ENCODE measurements at regions not wholly inside any gene's neighbourhood (a gene's known extent, or its start where the extent isn't known, plus 50 kb on each side); places are given as distances from the start of the nearest gene placed in this dataset.

DNA sequence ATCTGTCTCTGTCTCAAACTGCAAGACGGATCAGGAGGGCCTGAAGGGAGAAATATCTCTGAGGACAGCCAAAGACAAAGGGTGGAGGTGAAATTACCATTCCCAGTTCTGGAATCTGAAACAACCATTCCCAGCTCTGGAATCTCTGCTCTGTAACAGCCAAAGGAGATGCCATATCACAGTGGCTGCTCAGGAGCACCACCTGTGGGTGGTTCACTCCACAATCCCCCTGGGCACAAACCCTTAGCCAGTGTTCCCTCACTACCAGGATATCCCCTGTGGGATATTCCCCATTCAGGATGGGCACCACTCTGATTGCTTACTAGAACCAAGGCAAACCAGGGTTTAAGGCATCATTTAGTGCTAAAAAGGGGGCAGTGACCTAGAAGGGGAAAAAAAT, 199.0 kb downstream of the HTR7 start:
- DNase-seq (ENCODE audit: low spot score): no peak
- TF ChIP-seq, protein P1, sequence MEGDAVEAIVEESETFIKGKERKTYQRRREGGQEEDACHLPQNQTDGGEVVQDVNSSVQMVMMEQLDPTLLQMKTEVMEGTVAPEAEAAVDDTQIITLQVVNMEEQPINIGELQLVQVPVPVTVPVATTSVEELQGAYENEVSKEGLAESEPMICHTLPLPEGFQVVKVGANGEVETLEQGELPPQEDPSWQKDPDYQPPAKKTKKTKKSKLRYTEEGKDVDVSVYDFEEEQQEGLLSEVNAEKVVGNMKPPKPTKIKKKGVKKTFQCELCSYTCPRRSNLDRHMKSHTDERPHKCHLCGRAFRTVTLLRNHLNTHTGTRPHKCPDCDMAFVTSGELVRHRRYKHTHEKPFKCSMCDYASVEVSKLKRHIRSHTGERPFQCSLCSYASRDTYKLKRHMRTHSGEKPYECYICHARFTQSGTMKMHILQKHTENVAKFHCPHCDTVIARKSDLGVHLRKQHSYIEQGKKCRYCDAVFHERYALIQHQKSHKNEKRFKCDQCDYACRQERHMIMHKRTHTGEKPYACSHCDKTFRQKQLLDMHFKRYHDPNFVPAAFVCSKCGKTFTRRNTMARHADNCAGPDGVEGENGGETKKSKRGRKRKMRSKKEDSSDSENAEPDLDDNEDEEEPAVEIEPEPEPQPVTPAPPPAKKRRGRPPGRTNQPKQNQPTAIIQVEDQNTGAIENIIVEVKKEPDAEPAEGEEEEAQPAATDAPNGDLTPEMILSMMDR (IDR thresholded peaks at IDR 0.05; ENCODE audit: extremely low read depth, insufficient read depth, missing control alignments): no peak
- in situ Hi-C loops (cut with MboI; ENCODE audit: low pct_unique_long_range_greater_than_20kb, low sequenced_read_pairs, unreplicated experiment): no loop called here

DNA sequence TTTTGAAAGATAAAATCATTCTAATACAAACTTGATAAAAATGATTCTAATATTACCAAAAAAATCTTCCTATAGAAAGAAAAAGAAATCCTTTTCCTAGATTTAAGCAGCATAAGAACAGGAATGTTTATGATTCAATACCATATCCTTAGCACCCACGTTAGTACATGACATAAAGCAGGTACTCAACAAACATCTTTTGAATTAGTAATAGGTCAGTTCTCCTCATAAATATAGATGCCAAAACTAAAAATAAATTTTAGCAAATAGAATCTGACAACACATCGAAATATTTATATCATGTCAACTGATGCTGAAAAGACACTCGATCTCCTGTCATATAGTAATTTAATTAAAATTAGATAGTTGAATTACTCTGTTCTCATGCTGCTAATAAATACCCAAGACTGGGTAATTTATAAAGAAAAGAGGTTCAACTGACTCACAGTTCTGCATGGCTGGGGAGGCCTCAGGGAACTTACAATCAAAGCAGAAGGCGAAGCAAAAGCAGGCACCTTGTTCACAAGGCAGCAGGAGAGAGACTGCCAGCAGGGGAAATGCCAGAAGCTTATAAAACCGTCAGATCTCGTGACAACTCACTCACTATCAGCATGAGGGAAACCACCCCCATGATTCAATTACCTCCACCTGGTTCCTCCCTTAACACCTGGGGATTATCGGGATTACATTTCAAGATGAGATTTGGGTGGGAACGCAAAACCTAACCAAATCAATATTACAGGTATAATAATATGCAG, 191.8 kb downstream of the HTR7 start:
- in situ Hi-C loops (cut with MboI; ENCODE audit: low pct_unique_long_range_greater_than_20kb, low sequenced_read_pairs, unreplicated experiment): no loop called here
- no peak for DNase-seq (ENCODE audit: low spot score)
- TF ChIP-seq, protein P1 (IDR thresholded peaks at IDR 0.05; ENCODE audit: extremely low read depth, insufficient read depth, missing control alignments): no peak

DNA sequence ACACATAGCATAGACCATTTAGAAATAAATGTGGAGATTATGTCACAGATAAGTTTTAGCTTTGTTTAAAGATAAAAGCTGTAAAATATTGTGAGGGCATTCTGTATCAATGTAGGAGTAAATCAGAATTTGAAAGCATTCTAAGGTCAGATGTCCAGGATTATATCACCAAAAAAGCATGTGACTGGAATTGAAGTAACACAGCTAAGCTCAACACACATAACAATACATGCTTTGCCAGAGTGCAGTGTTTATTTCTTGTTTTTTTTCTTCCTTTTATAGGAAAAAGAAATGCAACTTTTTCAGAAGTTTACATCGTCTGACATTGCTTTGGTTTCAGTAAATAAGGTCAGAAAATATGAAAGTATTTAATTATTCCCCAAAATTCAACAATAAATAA, 183.4 kb downstream of the HTR7 start:
- in situ Hi-C loops (cut with MboI; ENCODE audit: low pct_unique_long_range_greater_than_20kb, low sequenced_read_pairs, unreplicated experiment): no loop called here
- no peak for DNase-seq (ENCODE audit: low spot score)
- TF ChIP-seq, protein P1 (IDR thresholded peaks at IDR 0.05; ENCODE audit: extremely low read depth, insufficient read depth, missing control alignments): no peak

DNA sequence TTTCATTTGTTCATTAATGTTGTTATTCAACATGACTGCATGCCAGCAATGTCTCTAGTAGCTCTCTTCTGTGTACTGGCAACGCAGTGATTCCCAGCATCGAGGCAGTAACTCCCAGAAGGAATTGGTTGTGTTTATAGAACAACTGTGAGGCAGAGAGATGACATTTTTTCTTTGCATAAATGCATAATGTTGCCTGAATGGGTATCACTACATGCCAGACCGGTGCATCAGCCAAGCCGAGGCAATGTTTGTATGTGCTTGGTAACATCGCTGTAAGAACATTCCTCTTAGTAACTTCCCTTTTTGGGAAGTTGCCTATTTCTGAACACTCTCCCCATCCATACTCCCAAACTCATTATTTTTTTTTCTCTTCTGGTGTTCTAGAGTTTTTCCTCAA, 182.9 kb downstream of the HTR7 start:
- TF ChIP-seq, protein P1 (IDR thresholded peaks at IDR 0.05; ENCODE audit: extremely low read depth, insufficient read depth, missing control alignments): no peak
- in situ Hi-C loops (cut with MboI; ENCODE audit: low pct_unique_long_range_greater_than_20kb, low sequenced_read_pairs, unreplicated experiment): no loop called here
- DNase-seq (ENCODE audit: low spot score): no peak

DNA sequence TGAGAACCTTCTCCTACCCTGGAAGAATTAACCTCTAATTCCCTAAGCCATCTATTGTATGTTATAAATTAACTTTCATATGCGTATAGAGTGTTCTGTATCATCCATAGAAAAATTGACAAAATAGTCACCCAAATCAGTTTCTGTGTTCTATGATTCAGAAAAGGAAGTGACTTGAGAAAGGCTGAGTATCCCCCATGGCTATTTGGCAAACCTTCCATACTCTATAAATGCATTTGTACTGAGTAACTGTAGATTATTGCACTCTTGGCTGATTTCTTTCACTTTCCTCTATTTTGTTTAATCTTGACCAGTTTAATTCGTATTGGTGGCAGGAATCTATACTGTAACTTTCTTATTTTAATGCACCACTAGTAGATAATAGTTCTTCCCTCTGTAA, 182.2 kb downstream of the HTR7 start:
- DNase-seq (ENCODE audit: low spot score): no peak
- in situ Hi-C loops (cut with MboI; ENCODE audit: low pct_unique_long_range_greater_than_20kb, low sequenced_read_pairs, unreplicated experiment): no loop called here
- TF ChIP-seq, protein P1 (IDR thresholded peaks at IDR 0.05; ENCODE audit: extremely low read depth, insufficient read depth, missing control alignments): no peak
